ENCODE measurements at regions not wholly inside any gene's neighbourhood (a gene's known extent, or its start where the extent isn't known, plus 50 kb on each side); places are given as distances from the start of the nearest gene placed in this dataset.

DNA sequence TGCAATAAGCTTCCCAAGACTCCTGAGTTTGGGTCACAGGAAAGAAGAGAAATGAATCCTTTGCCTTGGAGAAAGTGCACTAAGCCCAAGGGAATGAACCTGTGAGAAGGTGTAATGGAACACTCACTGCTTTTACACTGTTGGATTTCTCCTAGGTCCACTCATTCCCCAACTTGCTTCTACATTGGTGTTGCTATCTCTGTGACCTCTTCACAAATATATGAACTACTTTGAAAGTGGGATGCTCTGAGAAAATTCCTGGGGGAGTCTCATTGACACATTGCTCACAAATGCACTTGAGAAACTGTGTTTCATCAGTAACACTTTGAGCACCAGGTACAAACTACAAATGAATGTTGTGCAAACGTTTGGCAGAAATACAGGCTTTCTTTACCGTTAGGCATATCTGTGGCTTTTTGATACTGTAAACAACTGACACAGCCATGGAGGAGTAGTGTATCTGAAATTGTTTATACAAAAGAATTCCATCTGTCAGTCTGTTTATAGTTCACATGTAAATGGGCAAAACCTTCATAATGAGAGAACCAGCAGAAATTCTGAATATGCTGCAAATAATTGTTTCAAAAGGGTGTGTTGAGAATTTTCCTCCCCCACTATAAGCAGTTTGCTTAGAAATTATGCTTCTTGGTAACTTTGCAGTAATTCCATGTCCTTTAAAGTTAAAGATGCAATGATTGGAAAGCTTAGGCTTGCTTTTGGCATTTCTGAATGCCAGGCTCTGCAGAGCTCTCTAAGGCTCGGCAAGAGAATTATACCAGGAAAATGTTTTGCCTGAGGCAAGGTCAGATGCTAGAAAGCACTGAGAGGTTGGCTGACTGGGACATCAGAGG lies 348.5 kb upstream of the DDHD1 start:
- peaks cover 12% of the 10 kb centered on the region for H3K9me2 ChIP-seq (ENCODE audit: insufficient read depth)
- H3K4me1 Mint-ChIP-seq: no peaks in the 10 kb centered on the region
- no peaks in the 10 kb centered on the region for H3F3A ChIP-seq (replicated peaks; ENCODE audit: low read depth)
- TF ChIP-seq, protein P1, sequence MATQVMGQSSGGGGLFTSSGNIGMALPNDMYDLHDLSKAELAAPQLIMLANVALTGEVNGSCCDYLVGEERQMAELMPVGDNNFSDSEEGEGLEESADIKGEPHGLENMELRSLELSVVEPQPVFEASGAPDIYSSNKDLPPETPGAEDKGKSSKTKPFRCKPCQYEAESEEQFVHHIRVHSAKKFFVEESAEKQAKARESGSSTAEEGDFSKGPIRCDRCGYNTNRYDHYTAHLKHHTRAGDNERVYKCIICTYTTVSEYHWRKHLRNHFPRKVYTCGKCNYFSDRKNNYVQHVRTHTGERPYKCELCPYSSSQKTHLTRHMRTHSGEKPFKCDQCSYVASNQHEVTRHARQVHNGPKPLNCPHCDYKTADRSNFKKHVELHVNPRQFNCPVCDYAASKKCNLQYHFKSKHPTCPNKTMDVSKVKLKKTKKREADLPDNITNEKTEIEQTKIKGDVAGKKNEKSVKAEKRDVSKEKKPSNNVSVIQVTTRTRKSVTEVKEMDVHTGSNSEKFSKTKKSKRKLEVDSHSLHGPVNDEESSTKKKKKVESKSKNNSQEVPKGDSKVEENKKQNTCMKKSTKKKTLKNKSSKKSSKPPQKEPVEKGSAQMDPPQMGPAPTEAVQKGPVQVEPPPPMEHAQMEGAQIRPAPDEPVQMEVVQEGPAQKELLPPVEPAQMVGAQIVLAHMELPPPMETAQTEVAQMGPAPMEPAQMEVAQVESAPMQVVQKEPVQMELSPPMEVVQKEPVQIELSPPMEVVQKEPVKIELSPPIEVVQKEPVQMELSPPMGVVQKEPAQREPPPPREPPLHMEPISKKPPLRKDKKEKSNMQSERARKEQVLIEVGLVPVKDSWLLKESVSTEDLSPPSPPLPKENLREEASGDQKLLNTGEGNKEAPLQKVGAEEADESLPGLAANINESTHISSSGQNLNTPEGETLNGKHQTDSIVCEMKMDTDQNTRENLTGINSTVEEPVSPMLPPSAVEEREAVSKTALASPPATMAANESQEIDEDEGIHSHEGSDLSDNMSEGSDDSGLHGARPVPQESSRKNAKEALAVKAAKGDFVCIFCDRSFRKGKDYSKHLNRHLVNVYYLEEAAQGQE (IDR thresholded peaks at IDR 0.05; ENCODE audit: unreplicated experiment): no peak
- TF ChIP-seq ZNF114 (CRISPR knock-in tag; IDR thresholded peaks at IDR 0.05) (no peak), CREB1 (CRISPR knock-in tag; IDR thresholded peaks at IDR 0.05; ENCODE audit: low read depth) (no peak), EZH2phosphoT487 (IDR thresholded peaks at IDR 0.05; ENCODE audit: unreplicated experiment) (no peak), NANOG (IDR thresholded peaks at IDR 0.05; ENCODE audit: borderline replicate concordance) (no peak), EZH2 (IDR thresholded peaks at IDR 0.05; ENCODE audit: low read depth, unreplicated experiment) (no peak), STAT1 (IDR thresholded peaks at IDR 0.05; ENCODE audit: unreplicated experiment) (no peak), ZNF331 (CRISPR knock-in tag; IDR thresholded peaks at IDR 0.05; ENCODE audit: low read depth) (no peak), JUNB (IDR thresholded peaks at IDR 0.05; ENCODE audit: unreplicated experiment) (no peak), POLR2AphosphoS5 (IDR thresholded peaks at IDR 0.05; ENCODE audit: low read depth) (no peak)
- TF ChIP-seq, protein P2, sequence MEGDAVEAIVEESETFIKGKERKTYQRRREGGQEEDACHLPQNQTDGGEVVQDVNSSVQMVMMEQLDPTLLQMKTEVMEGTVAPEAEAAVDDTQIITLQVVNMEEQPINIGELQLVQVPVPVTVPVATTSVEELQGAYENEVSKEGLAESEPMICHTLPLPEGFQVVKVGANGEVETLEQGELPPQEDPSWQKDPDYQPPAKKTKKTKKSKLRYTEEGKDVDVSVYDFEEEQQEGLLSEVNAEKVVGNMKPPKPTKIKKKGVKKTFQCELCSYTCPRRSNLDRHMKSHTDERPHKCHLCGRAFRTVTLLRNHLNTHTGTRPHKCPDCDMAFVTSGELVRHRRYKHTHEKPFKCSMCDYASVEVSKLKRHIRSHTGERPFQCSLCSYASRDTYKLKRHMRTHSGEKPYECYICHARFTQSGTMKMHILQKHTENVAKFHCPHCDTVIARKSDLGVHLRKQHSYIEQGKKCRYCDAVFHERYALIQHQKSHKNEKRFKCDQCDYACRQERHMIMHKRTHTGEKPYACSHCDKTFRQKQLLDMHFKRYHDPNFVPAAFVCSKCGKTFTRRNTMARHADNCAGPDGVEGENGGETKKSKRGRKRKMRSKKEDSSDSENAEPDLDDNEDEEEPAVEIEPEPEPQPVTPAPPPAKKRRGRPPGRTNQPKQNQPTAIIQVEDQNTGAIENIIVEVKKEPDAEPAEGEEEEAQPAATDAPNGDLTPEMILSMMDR (conservative IDR thresholded peaks at IDR 0.05; ENCODE audit: low read depth in 2 of 2): no peak
- TF ChIP-seq, protein P3, sequence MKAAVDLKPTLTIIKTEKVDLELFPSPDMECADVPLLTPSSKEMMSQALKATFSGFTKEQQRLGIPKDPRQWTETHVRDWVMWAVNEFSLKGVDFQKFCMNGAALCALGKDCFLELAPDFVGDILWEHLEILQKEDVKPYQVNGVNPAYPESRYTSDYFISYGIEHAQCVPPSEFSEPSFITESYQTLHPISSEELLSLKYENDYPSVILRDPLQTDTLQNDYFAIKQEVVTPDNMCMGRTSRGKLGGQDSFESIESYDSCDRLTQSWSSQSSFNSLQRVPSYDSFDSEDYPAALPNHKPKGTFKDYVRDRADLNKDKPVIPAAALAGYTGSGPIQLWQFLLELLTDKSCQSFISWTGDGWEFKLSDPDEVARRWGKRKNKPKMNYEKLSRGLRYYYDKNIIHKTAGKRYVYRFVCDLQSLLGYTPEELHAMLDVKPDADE (IDR thresholded peaks at IDR 0.05): no peak
- TF ChIP-seq, protein P4, sequence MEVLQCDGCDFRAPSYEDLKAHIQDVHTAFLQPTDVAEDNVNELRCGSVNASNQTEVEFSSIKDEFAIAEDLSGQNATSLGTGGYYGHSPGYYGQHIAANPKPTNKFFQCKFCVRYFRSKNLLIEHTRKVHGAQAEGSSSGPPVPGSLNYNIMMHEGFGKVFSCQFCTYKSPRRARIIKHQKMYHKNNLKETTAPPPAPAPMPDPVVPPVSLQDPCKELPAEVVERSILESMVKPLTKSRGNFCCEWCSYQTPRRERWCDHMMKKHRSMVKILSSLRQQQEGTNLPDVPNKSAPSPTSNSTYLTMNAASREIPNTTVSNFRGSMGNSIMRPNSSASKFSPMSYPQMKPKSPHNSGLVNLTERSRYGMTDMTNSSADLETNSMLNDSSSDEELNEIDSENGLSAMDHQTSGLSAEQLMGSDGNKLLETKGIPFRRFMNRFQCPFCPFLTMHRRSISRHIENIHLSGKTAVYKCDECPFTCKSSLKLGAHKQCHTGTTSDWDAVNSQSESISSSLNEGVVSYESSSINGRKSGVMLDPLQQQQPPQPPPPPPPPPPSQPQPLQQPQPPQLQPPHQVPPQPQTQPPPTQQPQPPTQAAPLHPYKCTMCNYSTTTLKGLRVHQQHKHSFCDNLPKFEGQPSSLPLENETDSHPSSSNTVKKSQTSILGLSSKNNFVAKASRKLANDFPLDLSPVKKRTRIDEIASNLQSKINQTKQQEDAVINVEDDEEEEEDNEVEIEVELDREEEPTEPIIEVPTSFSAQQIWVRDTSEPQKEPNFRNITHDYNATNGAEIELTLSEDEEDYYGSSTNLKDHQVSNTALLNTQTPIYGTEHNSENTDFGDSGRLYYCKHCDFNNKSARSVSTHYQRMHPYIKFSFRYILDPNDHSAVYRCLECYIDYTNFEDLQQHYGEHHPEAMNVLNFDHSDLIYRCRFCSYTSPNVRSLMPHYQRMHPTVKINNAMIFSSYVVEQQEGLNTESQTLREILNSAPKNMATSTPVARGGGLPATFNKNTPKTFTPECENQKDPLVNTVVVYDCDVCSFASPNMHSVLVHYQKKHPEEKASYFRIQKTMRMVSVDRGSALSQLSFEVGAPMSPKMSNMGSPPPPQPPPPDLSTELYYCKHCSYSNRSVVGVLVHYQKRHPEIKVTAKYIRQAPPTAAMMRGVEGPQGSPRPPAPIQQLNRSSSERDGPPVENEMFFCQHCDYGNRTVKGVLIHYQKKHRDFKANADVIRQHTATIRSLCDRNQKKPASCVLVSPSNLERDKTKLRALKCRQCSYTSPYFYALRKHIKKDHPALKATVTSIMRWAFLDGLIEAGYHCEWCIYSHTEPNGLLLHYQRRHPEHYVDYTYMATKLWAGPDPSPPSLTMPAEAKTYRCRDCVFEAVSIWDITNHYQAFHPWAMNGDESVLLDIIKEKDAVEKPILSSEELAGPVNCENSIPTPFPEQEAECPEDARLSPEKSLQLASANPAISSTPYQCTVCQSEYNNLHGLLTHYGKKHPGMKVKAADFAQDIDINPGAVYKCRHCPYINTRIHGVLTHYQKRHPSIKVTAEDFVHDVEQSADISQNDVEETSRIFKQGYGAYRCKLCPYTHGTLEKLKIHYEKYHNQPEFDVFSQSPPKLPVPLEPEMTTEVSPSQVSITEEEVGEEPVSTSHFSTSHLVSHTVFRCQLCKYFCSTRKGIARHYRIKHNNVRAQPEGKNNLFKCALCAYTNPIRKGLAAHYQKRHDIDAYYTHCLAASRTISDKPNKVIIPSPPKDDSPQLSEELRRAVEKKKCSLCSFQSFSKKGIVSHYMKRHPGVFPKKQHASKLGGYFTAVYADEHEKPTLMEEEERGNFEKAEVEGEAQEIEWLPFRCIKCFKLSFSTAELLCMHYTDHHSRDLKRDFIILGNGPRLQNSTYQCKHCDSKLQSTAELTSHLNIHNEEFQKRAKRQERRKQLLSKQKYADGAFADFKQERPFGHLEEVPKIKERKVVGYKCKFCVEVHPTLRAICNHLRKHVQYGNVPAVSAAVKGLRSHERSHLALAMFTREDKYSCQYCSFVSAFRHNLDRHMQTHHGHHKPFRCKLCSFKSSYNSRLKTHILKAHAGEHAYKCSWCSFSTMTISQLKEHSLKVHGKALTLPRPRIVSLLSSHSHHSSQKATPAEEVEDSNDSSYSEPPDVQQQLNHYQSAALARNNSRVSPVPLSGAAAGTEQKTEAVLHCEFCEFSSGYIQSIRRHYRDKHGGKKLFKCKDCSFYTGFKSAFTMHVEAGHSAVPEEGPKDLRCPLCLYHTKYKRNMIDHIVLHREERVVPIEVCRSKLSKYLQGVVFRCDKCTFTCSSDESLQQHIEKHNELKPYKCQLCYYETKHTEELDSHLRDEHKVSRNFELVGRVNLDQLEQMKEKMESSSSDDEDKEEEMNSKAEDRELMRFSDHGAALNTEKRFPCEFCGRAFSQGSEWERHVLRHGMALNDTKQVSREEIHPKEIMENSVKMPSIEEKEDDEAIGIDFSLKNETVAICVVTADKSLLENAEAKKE (CRISPR knock-in tag; IDR thresholded peaks at IDR 0.05): no peak
- peaks cover 4% of the 10 kb centered on the region for H3K27me3 Mint-ChIP-seq (ENCODE audit: insufficient read depth, low read depth, poor library complexity)
- ATAC-seq: no peak
- H3K36me3 ChIP-seq (ENCODE audit: insufficient read depth): no peaks in the 10 kb centered on the region
- H3K4me2 ChIP-seq: no peak overlapping the region
- no peak overlapping the region for H3K27ac Mint-ChIP-seq
- peaks cover 7% of the 10 kb centered on the region; the same call in 1 of the 3 replicates for H3K36me3 Mint-ChIP-seq (ENCODE audit: low read depth)
- no peaks in the 10 kb centered on the region for H3K4me1 ChIP-seq (ENCODE audit: insufficient read depth)
- no peak overlapping the region for H3K4me3 Mint-ChIP-seq
- no peak overlapping the region for H3K27ac ChIP-seq (ENCODE audit: low read depth)
- DNase-seq (ENCODE audit: low spot score): no peak
- no peak overlapping the region for H3K4me3 ChIP-seq
- H4K20me1 ChIP-seq (replicated peaks; ENCODE audit: insufficient read depth): 0 out of 2 replicates have a peak, but pooled peaks cover 6% of the 10 kb centered on the region
- no peak overlapping the region for H2AFZ ChIP-seq
- no peaks in the 10 kb centered on the region for H3K27me3 ChIP-seq (ENCODE audit: insufficient read depth)
- peaks cover 10% of the 10 kb centered on the region for H3K9me3 Mint-ChIP-seq
- H3K79me2 ChIP-seq (replicated peaks; ENCODE audit: insufficient read depth): no peaks in the 10 kb centered on the region

All from GM23338 (cell line).